Activated CD8-positive, alpha-beta memory T cell treated with anti-CD3 and anti-CD28 coated beads for 24 hours (primary cell): ENCODE measurements at regions not wholly inside any gene's neighbourhood (a gene's known extent, or its start where the extent isn't known, plus 50 kb on each side); places are given as distances from the start of the nearest gene placed in this dataset.

Experiments used
- DNase-seq: peaks from one replicate; pipeline ENCODE4 v3.0.0-alpha.2; 2020

DNA sequence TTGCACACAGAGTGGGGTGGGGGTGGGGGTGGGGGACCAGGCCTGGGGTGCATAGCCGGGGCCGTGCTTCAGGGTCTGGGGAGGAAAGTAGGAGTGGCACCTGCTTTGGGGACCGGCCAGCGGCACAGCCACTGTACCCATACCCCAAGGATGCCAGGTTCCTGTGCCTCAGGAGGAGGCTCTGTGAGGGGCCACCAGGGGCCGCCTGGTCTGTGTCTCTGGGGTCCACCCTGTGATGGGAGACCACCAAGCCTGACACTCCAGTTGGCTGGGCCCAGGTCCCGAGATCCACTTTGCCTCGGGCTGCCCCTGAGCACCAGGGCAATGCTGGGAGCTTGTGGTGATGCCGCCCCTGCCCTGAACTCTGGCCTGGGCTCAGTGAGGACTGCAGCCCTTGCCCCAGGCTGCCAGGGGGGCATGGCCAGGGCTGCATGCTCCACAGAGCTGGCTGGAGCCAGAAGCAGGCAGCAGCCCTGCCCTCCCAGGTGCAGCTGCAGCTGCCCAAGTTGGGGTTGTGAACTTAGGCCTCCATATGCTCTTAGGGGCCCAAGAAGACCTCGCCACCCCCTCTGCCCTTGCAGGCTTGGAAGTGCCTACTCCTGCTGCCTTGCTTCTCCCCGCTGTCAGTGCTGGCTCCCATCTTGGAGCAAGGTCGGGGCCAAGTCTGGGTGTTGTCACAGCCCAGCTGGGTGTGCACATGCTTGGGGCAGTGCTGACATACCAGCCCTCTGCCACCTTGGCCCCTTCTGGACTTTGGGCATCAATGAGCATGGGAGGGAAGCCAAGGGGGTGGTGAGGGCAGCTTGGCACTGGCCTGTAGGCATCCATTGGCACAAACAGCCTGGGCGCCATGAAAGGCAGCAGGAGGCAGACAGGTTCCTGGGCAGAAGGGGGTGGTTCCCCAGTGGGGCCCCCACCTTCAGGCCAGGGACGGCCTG is 123.3 kb upstream of the THY1 start:
- peak; percentile 46 for DNase-seq

DNA sequence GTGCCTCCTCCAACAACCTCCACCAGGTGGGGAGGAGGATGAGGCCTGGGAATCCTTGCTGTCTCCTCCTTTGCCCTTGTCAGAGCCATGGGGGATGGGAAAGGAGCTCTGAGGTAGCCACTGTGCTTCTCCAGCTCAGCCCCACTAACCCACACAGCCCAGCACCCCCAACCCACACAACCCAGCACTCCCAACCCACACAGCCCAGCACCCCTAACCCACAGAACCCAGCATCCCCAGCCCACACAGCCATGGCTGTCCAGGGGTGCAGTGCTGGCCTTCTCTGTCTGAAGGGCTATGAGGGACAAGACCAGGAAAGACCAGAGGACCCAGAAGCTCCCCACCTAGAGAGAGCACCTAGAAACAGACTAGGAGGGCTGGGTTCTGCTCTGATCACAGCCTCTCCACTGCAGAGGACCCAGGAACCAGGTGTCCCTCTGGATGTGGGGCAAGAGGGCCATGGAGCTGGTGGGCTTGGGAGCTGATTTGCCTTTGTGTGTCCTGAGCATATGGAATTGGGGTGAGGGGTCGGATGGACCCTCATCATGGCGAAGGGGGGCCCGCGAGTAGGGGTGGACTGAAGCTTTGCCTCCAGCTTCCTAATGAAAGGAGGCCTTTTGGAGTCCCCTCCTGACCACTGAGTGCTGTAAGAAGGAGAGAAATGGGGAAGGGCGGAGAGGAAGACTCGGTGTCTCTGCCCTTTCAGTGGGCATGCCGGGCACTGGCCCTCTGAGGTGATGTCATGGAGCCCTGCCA is 117.6 kb upstream of the THY1 start:
- peak; percentile 33 for DNase-seq

DNA sequence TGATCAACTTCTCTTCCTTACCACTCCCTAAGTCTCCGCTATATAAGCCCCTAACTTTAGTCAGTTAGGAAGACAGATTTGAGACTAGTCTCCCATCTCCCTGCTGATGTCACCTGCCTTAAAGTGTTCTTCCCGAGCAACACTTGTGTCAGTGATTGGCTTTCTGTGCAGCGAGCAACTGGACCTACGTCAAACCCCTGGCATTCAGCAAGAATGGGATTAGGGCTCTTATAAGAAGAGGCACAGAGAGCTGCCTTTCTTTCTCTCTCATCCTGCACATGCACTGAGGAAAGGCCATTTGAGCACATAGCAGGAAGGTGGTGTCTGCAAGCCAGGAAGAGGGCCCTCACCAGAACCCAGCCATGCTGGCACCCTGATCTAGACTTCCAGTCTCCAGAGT is 116.6 kb upstream of the THY1 start:
- peak; percentile 19 for DNase-seq

DNA sequence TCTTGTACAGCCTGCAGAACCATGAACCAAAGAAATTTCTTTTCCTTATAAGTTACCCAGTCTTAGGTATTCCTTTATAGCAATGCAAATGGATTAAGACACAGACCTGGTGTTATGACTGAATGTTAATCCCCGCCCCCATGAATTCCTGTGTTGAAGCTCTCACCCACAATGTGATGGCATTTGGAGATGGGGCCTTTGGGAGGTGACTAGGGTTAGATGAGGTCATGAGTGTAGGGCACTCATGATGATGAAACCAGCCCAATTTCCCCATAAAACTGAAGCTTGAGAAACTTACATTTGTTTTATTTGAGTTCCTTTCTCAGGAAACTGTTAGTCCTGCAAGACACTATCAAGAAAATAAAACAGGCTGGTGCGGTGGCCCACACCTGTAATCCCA is 115.8 kb upstream of the THY1 start:
- no peak for DNase-seq

DNA sequence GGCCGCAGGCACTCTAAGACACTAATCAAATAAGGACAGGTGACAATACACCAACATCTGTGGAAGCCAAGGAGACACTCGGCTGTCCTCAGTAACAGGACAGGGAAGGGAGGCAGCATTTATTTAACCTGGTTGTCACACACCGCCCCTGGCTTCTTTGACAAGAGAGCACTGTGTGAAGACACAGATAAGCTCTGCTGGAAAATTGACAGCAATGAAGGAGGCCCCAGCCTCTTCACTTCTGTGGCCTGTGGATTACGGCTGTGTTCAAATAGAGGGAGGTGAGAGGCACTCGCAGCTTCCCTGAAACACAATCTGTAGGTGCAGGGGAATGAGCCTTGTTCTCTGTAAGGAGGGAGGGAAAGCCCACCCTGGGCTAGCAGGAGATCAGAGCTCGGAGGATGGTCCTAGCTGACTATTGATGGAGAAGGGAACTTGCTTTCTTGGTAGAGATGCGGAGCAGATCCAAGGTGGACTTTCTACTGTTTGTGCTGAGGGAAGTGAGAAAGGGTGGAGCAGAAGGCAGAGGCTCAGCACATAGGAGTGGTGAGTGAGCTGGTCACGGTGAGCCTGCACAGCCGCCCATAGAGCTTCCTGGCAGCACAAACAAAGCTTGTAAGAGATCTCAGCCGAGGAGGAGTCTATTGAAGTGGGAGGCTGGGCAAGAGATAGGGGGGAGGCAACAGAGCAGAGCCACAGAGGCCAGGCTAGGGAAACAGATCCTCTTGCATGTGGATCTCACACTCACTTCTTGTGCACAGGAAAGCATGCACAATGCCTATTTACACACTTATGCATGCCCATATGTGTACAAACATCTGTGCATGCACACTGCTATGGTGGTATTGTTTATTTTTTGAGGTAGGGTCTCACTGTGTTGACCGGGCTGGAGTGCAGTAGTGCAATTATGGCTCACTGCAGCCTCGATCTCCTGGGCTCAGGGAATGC is 114.6 kb upstream of the THY1 start:
- no peak for DNase-seq

DNA sequence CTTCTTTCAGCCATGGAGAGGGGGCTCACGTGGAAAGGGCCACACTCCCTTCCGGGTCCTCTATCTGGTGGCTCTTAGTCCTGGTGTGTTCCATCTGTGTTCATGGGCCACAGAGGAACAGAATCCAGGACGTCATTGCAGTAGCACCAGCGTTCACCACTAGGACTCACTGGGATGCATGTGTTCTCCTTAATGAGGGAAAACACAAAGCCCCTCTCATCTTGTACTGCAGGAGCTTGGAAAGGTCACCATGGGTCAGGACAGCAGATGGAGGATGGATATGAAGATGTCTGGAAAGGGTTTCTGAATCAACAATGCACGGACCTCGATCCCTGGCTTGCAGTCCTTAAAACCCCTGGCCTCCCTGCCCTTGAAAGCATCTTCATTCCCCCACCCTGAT is 113.8 kb upstream of the THY1 start:
- DNase-seq, result no peak

DNA sequence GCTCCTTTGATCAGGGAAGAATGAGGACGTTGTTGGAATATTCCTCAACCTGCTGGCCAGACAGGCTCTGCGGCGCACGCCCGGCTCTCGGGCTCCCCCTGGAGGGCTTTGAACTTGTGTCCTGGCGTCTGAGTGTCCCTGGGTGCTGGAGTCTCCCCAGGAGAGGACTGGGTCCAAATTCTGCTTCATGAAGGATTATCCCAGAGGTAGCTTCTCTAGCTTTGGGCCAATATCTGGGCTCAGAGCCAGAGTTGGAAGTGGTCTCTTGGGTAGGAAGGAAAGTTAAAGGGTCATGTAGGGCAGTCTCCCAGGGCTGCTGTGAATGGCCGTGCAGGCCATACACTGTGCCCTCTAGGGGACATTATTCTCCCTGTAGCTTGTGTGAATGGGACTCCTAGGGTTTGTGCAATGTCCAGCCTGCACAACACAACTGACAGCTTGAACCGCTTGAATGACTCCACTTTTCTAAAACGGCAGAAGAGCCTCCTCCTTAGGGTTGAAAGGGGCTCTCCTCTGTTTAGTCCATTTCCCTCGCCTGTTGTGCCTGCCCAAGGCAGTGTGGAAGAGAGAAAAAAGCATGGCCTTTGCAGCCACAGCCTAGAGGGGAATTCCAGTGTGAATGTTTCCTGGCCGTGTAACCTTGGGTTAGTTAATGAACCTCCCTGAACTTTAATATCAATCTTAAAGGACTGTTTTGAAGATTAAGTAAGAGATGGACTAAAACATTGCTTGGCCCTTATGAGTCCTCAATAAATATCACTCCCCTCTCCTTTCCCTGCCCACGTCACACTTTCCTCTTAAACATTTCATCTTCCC is 111.2 kb upstream of the THY1 start:
- peak; percentile 82 for DNase-seq

DNA sequence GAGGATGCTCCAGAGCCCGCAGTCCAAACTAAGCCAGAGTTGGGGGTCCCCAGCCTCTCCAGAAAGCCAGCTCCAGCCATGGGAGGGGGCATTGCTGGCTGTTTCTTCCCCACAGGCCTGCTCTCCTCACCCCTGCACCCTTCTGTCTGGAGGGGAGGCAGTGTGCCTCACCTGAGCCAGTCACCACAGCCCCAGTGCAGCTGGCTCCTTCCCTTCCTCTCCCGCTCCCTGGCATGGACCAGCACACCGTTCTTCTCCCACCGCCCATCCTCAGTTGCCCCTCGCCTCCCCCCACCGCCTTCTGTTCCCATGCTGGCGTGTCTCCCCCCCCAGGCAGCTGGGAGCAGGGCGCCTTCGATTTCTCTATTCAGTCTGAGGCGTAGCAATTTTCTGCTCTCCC is 110.5 kb upstream of the THY1 start:
- DNase-seq, result no peak

DNA sequence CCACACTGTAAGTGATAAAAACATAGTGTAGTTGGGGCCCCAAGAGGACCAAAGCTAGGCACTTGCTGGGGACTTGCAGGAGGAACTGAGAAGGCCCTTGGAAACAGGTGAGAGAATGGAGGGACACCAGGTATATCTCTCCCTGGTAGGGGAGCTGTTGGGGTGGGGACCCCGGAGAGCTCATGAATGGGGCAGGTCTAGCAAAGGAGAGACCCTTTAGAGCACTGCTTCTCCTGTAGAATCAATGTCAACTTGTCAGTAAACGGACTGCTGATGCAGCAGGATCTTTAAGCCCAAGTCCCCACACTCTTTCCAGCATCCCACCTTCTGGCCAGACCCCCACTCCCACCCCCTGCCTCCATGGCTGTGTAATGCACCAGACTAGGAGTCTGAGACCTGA is 109.6 kb upstream of the THY1 start:
- no peak for DNase-seq

DNA sequence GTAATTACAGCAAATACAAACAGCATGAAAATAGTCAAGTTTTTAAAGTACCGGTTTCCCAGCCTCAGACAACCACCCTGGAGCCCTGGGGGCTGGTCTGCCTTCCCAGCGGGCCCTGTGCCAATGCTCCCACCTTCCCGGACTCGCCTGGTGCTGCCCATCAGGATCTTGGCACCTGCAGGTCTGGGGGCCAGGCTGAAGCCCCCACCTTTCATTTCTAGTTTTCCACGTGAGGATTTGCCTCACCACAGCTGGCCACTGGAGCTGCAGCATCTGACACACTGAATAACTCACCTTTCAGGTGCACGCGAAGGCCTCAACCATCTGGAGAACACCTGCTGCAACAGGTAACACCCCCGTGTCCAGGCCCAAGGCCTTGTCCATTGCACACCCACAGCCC is 108.7 kb upstream of the THY1 start:
- no peak for DNase-seq

DNA sequence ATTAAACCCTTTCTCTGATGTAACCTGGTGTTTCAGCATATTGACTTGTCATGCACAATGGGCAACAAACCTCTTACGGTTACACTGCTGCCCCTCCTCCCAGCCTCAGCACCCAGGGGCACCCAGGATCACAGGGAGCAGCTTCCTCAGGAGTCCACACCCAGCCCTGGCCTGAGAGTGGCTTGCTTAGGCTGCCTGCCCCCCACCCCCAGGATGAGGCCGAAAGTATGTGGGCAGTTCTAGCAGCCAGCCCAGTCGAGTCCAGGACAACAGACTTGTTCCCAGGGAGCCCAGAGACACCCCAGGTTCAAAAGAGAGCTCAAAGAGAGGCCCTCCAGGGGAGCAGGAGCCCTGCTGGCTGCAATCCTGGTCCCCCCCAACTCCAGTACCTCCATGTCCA is 108.1 kb upstream of the THY1 start:
- no peak for DNase-seq

DNA sequence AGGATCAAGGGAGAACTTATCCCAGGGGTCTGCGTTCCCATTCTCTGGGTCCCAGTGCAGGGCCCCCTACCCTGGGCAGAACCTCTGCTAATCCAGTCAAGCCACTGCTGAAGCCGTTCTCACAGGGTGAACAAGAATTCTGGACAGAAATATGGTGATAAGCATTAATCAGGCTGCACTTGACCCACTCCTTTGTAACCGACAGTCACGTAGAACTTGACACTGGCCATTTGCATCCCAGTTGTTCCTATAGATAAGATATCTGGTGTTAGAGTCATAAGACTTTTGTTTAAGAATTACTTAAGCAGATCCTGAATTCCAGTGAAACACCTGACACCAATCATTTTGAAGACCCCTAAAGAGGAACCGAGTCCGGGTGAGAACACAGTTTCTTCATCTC is 107.5 kb upstream of the THY1 start:
- DNase-seq, result no peak

DNA sequence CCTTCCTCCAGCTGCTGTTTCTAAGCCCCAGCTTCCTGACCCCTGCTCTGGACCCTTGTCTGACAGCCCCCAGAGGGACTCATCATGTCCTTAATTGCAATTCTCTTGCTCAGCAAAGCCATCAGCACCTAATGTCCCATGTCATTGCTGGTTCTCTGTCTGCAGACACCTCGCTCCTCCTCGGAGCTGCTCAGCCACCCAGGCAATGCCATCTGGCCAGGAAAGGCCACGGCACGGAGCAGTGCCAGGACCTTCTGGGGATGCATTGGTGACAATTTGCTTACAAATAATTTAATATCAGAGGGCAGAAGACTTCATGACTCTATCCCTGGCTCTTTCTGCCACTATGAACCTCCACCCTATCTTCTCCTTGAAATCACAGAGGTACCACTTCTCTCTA is 107.0 kb upstream of the THY1 start:
- no peak for DNase-seq

DNA sequence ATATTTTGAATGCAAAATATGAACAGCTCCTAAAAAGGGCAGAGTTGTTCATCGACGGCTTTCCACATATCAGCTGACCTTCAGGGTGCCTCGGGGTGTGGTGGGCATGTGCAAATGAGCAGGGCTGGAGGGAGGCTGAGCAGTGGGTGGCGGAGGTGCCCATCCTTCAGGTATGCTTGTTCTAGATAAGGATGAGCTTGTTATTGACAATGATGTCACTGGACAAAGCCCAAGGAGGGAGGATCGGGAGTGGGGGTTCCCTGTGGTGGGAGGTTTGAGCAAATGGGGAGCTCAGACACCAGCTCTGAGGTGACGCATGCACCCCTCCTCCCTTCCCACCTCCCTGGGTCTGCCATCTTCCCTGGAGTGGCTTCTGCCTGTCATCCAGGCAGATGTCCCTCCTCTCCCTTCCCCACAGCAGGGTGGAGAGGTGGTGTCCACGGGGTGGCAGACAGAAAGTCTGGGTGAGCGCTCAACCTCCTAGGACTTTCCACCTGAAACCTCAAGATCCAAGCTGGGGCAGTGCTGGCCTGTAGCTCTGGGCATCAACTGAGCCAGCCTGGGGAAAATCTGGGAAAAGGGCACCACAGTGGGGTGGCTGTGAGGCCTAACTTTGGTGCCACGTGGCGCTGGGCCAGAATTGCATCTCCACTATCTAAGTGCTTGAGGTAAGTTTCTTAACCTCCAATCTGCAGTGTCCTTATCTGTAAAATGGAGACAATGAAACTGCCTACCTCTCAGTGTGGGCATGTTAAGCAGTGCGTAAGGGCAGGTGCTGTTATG is 106.3 kb upstream of the THY1 start:
- no peak for DNase-seq

DNA sequence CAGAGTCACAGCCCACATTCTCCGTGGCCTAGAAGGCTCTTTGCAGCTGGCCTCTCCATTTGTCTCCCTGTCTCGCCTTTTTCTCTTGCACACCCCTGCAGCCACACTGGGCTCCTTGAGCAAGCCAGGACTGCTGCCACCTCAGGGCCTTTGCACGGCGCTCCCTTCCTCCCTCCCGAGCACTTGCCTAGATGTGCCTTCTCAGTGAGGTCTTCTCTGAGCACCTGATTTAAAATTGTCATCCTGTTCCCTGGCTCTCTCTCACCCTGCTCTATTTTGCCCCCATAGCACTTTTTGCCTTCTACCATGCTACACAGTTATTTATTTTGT is 102.9 kb upstream of the THY1 start:
- no peak for DNase-seq

DNA sequence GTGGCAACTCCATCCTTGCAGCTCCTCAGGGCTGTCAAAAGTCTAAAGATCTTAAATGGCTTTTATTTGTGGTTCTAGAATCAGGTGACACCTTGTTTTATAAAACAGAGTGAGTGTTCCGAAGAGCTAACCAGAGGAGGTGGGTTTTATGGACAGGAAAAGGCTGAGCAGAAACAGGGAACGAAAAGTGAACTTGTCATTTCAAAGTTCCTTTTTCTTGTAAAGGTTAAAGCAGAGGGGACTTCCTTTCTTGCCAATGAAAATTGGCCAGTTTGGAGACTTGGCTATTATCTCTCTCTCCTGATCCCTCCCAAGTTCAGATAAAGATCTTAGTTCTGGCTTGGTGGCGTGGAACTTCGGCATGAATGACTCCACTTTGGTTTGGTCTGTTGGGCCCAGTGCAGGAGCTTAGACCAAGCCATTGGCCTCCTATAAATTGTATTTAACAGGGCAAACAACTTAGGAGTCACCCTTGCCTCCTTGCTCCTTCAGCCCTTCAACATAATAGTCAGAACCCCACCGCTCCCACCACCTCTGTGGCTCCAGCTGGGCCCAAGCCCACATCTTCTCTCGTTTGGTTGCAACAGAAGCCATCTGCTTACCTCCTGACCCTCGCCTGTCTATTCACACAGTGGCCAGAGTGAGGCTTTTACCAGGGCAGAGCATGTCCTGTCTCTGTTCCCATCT is 102.4 kb upstream of the THY1 start:
- no peak for DNase-seq

DNA sequence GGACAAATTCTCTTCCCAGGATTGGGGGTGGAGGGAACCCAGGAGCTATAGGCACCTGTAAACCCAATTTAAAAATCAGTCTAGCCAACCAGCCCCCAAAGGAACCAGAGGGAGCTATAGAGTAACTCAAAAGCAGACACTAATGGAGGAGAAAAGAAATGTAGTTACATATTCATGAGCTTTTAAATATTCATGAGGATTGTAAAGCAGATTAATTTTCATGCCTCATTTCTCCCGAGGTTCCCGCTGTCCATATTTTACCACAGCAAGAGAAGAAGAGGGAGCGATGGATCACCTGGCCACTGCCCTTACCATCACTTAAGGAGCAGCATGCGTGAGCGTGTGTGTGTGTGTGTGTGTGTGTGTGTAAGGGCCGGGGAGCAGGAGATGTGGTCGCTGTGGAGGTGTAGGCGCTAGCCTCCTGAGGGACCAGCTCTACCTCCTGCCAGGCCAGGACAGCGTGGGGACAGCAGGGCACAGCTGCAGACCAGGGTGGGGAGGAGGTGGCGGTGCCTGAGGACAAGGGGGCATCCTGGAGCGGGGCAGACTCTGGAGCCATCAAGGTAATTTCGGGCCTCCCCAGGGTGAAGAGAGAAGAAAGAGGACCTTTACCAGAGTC is 100.7 kb upstream of the THY1 start:
- no peak for DNase-seq

DNA sequence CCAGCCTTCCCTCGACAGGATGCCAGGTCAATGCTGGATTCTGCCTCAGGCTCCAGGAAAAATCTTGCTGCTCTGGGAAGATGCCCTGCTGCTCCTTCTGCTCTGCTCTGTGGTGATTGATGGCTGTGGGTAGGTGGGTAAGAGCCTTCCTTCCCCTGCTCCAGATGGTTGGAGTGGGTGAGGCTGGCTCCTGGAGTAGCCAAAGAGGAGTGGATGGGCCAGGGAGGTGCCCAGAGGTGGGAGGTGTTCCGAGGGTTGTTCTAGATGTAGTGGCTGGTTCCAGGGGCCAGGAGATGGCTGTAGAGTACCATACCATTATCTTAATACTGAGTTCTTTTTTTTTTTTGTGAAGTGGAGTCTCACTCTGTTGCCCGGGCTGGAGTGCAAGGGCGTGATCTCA is 99.6 kb upstream of the THY1 start:
- DNase-seq, result no peak

DNA sequence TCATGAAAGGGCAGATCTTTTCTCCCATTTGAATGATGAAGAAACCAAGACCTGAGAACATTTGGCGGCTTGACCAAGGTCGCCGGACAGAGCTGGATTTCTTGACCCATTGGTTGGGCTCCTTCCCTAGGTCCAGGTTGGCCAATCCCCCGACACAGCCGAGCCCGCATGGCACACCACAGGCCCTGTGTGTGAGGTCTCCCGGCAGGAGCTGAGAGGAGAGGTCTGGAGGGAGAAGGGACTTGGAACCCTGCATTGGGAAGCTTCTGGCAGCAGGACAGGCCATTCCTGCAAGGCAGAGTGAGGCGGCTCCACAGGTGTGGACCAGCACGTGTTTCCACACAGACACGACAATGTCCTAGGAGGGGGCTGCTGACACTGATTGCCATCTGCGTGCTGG is 98.6 kb upstream of the THY1 start:
- no peak for DNase-seq

DNA sequence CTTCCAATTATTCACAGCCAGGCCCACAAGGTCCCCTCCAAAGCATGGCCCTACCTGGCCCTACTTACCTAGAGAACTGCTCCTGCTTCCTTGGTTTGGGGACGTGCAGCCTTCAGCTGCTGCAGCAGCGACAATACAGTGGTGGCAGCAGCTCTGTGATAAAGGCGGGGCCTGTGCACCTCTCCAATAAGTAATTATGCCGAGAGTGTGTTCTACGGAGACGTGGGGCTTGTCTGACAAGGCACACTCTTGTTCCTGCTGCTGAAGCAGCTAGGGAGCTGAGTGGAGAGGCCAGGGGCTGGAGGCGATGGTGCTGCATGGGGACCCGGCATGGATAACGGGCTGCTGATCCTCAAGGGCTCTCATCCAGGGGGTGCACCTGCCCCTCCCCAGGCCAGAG is 98.0 kb upstream of the THY1 start:
- no peak for DNase-seq

DNA sequence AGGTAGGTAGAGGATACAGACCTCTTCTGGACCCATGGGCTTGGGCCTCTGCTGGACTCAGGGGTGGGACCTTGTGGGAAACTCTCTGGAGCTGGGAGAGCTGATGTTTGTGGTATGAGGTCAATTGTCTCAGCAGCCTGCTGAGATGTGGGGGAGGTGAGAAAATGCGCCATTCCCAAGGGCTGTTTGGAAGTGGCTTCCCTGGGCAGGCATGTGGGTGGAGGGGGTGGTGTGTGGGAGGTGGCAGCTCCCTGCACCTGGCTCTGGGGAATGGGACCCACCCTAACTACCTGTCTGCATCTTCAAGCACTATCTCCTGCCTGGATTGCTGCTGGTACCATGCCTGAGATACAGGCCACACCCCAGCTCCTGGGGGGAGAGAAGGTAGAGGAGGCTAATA is 97.4 kb upstream of the THY1 start:
- DNase-seq, result no peak
